ENCODE measurements at regions not wholly inside any gene's neighbourhood (a gene's known extent, or its start where the extent isn't known, plus 50 kb on each side); places are given as distances from the start of the nearest gene placed in this dataset.

DNA sequence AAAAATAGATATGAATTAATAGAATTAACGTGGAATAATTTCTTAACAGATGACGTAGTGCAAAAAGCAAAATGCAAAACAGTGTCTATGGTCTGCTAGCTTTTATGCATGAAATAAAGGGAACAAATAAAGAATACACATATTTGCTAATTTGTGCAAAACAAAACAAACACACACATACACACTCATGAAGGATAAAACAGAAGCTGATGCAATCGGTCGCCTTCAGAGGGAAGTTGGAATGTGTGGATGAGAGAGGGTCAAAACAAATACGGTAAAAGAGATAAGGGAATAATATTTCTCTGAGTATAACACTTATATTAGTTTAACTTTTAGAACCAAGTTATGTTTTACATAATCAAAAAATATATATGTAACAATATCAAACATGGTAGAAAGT, 1160.9 kb upstream of the PCDH9 start:
- Histone ChIP-seq H3K4me1 (ENCODE audit: insufficient read depth, low read length) (no peaks in the 10 kb centered on the region), H3K9ac (ENCODE audit: low read depth, low read length) (no peak overlapping the region), H3K4me3 (ENCODE audit: low read length) (no peak overlapping the region)

DNA sequence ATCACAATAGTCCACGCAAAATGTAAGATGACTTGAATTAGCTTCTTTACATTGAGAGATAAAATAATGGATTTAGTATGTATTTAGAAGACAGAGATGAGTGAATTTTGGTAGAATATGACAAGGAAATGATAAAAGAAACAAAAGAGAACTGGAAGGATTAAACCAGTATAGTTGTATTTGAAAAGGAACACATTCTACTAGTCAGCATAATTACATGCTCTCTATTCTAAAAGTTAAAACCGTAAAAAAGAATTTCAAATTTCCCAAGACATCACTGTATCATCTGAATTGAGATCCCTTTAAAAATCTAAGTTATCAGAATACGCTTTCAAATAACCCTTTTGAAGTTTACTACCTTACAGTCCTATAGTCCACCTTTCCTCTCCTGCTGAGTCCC, 1156.7 kb upstream of the PCDH9 start:
- no peak overlapping the region for H3K27ac ChIP-seq (ENCODE audit: low read length)
- no peak overlapping the region for H3K4me3 ChIP-seq (ENCODE audit: low read length)
- no peaks in the 10 kb centered on the region for H3K9me3 ChIP-seq (ENCODE audit: insufficient read depth, low read depth, low read length)
- no peak overlapping the region for H3K9ac ChIP-seq (ENCODE audit: low read depth, low read length)
- H3K36me3 ChIP-seq (ENCODE audit: insufficient read depth, low read depth, low read length), result no peaks in the 10 kb centered on the region
- no peaks in the 10 kb centered on the region for H3K27me3 ChIP-seq (ENCODE audit: insufficient read depth, low read length)
- no peaks in the 10 kb centered on the region for H3K4me1 ChIP-seq (ENCODE audit: insufficient read depth, low read length)

More for the DNA sequence above, 1160.9 kb upstream of the PCDH9 start:
- H3K36me3 ChIP-seq (ENCODE audit: insufficient read depth, low read depth, low read length), result no peaks in the 10 kb centered on the region
- H3K9me3 ChIP-seq (ENCODE audit: insufficient read depth, low read depth, low read length), result no peaks in the 10 kb centered on the region
- no peaks in the 10 kb centered on the region for H3K27me3 ChIP-seq (ENCODE audit: insufficient read depth, low read length)
- no peak overlapping the region for H3K27ac ChIP-seq (ENCODE audit: low read length)

DNA sequence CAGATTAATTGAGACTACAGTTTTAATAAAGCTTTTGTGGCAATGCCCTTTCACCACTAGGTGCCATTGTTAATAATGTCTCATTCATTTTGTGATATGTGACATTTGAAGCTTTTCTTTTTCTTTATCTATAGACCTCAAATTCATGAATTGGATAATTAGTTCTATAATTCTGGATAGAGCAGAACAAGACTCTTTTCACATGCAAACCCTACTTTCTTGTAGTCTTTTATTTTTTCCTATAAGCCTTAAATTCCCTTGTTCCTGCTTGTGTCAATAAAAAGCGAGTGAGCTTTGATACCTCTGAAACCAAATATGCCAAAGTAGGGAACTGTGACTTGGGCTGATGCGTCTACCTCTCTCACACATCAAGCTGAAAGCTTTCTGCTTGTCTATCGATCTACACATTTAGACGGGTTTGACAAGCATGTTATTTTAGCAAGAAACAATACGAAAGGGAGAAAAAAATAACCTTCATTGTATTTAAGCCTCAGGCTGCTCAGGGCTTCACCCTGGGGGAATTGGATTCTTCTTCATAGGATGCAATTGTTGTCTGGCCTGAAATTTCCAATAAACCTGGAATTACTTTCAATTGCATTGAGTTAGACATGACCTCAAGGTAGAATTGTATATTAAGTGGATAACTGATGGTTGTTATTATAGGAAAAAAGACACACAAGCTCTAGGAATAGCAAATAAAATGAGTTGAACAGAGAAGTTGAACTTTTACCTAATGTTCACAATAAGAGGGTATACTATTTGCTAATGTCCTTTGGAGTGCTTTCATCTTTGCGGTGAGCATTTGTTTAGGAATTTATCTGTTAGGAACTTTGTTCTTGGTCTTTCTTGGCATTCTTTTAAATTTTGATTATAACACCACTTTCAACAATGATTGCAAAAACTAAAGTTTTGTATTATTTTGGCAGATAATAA, 1150.2 kb upstream of the PCDH9 start:
- no peaks in the 10 kb centered on the region for H3K9me3 ChIP-seq (ENCODE audit: insufficient read depth, low read depth, low read length)
- H3K27ac ChIP-seq (ENCODE audit: low read length), result no peak overlapping the region
- no peaks in the 10 kb centered on the region for H3K27me3 ChIP-seq (ENCODE audit: insufficient read depth, low read length)
- H3K4me1 ChIP-seq (ENCODE audit: insufficient read depth, low read length), result no peaks in the 10 kb centered on the region
- H3K4me3 ChIP-seq (ENCODE audit: low read length), result no peak overlapping the region
- H3K36me3 ChIP-seq (ENCODE audit: insufficient read depth, low read depth, low read length), result no peaks in the 10 kb centered on the region
- H3K9ac ChIP-seq (ENCODE audit: low read depth, low read length), result no peak overlapping the region

DNA sequence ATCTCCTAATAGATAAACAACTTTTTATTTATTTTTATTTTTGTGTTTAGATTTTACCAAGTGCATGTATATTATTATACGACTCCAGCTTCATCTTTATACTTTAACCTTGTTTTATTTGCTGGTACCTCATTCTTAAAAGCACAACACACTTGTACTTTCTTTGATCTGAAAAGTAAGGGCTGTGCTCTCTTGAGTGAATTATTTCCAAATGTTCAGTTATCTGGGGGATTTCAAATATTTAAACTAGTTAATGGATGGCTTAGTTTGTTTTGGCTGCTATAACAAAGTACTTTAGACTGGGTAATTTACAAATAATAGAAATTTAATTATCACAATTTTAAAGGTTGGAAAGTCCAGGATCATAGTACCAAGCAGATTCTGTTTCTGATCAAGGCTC, 1148.2 kb upstream of the PCDH9 start:
- H3K36me3 ChIP-seq (ENCODE audit: insufficient read depth, low read depth, low read length), result no peaks in the 10 kb centered on the region
- H3K4me3 ChIP-seq (ENCODE audit: low read length), result no peak overlapping the region
- no peak overlapping the region for H3K27ac ChIP-seq (ENCODE audit: low read length)
- no peaks in the 10 kb centered on the region for H3K4me1 ChIP-seq (ENCODE audit: insufficient read depth, low read length)
- no peaks in the 10 kb centered on the region for H3K27me3 ChIP-seq (ENCODE audit: insufficient read depth, low read length)
- H3K9me3 ChIP-seq (ENCODE audit: insufficient read depth, low read depth, low read length), result no peaks in the 10 kb centered on the region
- no peak overlapping the region for H3K9ac ChIP-seq (ENCODE audit: low read depth, low read length)

DNA sequence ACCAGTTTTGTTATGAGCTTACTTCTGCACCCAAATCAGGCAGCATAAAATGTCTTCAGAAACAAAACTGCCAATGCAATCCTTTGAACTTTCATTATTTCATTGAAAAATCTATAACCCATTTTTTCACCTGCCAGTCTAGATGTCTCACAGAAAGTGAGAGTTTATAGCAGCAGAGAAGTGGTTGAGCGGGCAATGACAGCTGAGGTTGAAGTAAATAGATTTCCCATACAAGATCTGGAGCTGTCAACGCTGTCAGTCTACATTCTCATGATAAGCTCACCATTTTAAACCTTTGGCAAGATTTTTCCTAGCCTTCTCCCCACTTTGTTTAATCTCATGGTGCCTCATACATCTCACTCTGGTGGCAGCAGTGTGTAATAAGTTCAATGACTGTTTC, 1144.9 kb upstream of the PCDH9 start:
- Histone ChIP-seq H3K27me3 (ENCODE audit: insufficient read depth, low read length) (no peaks in the 10 kb centered on the region), H3K9ac (ENCODE audit: low read depth, low read length) (no peak overlapping the region), H3K4me1 (ENCODE audit: insufficient read depth, low read length) (no peaks in the 10 kb centered on the region), H3K9me3 (ENCODE audit: insufficient read depth, low read depth, low read length) (no peaks in the 10 kb centered on the region), H3K27ac (ENCODE audit: low read length) (no peak overlapping the region), H3K36me3 (ENCODE audit: insufficient read depth, low read depth, low read length) (no peaks in the 10 kb centered on the region), H3K4me3 (ENCODE audit: low read length) (no peak overlapping the region)

DNA sequence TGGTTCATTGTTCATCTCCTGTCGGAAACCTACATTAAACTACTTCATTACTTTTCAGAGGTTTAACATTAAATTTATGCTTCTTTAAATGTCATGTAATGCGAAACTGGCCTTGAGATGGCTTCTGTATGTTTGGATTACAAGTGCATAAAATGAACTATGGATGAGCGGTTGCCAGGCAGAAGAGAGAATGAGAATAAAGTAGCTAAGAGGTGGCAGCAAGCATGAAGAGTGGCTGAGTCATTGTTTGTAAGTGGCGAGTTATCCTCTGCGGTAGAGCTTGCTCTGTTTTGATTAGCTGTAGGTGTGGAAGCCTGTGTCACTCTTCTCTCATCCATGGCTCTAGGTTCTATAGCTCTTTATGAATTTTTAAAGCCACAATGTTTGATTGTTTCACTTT, 1139.6 kb upstream of the PCDH9 start:
- no peaks in the 10 kb centered on the region for H3K36me3 ChIP-seq (ENCODE audit: insufficient read depth, low read depth, low read length)
- H3K9me3 ChIP-seq (ENCODE audit: insufficient read depth, low read depth, low read length), result no peaks in the 10 kb centered on the region
- H3K27ac ChIP-seq (ENCODE audit: low read length), result no peak overlapping the region
- no peak overlapping the region for H3K4me3 ChIP-seq (ENCODE audit: low read length)
- no peaks in the 10 kb centered on the region for H3K4me1 ChIP-seq (ENCODE audit: insufficient read depth, low read length)
- H3K27me3 ChIP-seq (ENCODE audit: insufficient read depth, low read length), result no peaks in the 10 kb centered on the region
- H3K9ac ChIP-seq (ENCODE audit: low read depth, low read length), result no peak overlapping the region

DNA sequence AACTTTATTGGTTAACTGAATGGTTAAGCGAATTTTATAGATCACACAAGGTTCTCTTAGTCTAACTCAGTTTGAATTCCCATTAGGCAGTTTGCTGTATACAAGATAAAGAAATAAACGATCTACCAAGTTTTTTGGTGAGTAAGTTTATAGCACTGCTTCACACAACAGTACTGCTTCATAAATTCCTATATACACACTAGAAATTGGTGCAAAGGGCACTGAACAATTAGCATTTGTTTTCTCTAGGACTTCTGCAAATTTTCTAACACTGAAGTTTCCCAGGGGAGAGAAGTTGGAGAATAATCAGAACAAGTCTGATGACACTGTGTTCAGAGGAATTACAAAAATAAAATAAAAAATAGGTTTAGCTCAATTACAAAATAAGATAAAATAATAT, 1138.8 kb upstream of the PCDH9 start:
- Histone ChIP-seq H3K9ac (ENCODE audit: low read depth, low read length) (no peak overlapping the region), H3K9me3 (ENCODE audit: insufficient read depth, low read depth, low read length) (no peaks in the 10 kb centered on the region), H3K36me3 (ENCODE audit: insufficient read depth, low read depth, low read length) (no peaks in the 10 kb centered on the region), H3K27ac (ENCODE audit: low read length) (no peak overlapping the region), H3K27me3 (ENCODE audit: insufficient read depth, low read length) (no peaks in the 10 kb centered on the region), H3K4me3 (ENCODE audit: low read length) (no peak overlapping the region), H3K4me1 (ENCODE audit: insufficient read depth, low read length) (no peaks in the 10 kb centered on the region)

DNA sequence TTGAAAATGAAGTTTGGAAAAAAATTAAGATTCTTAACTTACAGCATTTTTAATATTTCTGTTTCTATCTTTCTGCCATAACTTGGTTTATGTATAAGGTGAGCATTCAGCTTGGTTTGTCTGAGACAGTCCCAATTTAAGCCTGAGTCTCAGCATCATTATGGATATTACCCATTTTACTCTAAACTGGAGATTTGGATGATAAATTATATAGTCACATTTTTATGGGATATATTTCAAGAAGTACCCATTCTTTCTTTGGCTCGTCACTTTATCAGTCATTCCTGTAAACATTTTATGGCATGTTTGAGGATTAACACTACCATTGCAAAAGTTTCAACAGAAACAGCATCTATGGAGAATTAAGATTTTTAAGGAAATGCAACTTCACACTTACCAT, 1129.0 kb upstream of the PCDH9 start:
- Histone ChIP-seq H3K27ac (ENCODE audit: low read length) (no peak overlapping the region), H3K9me3 (ENCODE audit: insufficient read depth, low read depth, low read length) (no peaks in the 10 kb centered on the region), H3K4me3 (ENCODE audit: low read length) (no peak overlapping the region), H3K36me3 (ENCODE audit: insufficient read depth, low read depth, low read length) (no peaks in the 10 kb centered on the region), H3K27me3 (ENCODE audit: insufficient read depth, low read length) (no peaks in the 10 kb centered on the region), H3K9ac (ENCODE audit: low read depth, low read length) (no peak overlapping the region), H3K4me1 (ENCODE audit: insufficient read depth, low read length) (no peaks in the 10 kb centered on the region)

DNA sequence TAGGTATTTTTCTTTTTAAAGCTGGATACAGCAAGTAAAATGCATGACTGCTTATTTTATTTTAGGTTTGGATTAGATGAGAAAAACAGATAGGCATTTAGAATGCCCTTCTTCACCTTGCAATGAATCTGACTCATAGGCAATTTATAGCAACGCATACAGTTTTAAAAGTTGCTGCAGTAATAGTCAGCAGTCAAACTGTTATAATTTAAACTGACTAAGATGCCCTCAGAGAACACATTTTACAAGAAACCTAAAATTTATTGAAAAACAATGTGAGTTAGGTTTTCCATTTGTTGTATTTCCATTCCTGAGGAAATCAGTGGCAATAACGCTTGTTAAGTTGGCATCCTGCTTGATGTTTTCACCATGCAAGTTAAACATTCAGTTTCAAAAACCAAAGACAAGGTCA, 1128.2 kb upstream of the PCDH9 start:
- no peaks in the 10 kb centered on the region for H3K9me3 ChIP-seq (ENCODE audit: insufficient read depth, low read depth, low read length)
- H3K4me1 ChIP-seq (ENCODE audit: insufficient read depth, low read length), result no peaks in the 10 kb centered on the region
- H3K27me3 ChIP-seq (ENCODE audit: insufficient read depth, low read length), result no peaks in the 10 kb centered on the region
- H3K4me3 ChIP-seq (ENCODE audit: low read length), result no peak overlapping the region
- H3K36me3 ChIP-seq (ENCODE audit: insufficient read depth, low read depth, low read length), result no peaks in the 10 kb centered on the region
- no peak overlapping the region for H3K27ac ChIP-seq (ENCODE audit: low read length)
- H3K9ac ChIP-seq (ENCODE audit: low read depth, low read length), result no peak overlapping the region

DNA sequence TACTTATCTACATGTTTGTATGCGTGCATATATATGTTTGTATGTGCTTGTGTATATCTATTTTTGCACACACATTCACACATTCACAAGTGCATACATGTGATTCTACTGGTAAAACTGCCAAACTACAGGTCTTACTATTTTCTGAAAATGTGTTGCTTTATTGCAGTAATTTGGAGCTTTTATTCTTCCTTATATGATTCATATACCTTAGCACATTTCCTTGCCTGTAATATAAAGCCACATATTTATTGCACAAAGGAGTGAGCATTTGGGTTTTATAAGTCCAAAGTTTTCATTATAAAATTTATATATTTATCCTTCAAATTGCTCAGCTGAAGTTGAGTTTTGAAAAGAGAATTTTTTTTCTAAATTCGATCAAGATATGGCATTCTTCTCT, 1120.4 kb upstream of the PCDH9 start:
- no peaks in the 10 kb centered on the region for H3K36me3 ChIP-seq (ENCODE audit: insufficient read depth, low read depth, low read length)
- no peak overlapping the region for H3K27ac ChIP-seq (ENCODE audit: low read length)
- H3K4me1 ChIP-seq (ENCODE audit: insufficient read depth, low read length), result no peaks in the 10 kb centered on the region
- no peak overlapping the region for H3K9ac ChIP-seq (ENCODE audit: low read depth, low read length)
- H3K27me3 ChIP-seq (ENCODE audit: insufficient read depth, low read length), result no peaks in the 10 kb centered on the region
- H3K4me3 ChIP-seq (ENCODE audit: low read length), result no peak overlapping the region
- no peaks in the 10 kb centered on the region for H3K9me3 ChIP-seq (ENCODE audit: insufficient read depth, low read depth, low read length)

DNA sequence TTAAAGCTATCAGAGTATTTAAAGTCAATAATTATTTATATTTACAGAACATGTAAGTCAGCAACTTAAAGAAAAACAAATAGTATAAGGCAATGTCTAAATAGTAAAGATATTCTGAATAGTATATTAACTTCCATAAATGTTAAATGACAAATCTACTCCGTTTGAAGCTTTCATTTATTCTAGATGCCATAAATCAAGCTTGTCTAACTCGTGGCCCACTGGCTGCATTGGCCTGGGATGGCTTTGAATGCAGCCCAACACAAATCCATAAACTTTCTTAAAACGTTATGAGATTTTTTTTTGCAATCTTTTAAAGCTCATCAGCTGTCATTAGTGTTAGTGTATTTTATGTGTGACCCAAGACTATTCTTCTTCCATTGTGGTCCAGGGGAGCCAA, 1117.1 kb upstream of the PCDH9 start:
- no peaks in the 10 kb centered on the region for H3K36me3 ChIP-seq (ENCODE audit: insufficient read depth, low read depth, low read length)
- no peak overlapping the region for H3K27ac ChIP-seq (ENCODE audit: low read length)
- H3K9ac ChIP-seq (ENCODE audit: low read depth, low read length), result no peak overlapping the region
- no peaks in the 10 kb centered on the region for H3K27me3 ChIP-seq (ENCODE audit: insufficient read depth, low read length)
- peaks cover 16% of the 10 kb centered on the region; the same call in 1 of the 2 replicates for H3K9me3 ChIP-seq (ENCODE audit: insufficient read depth, low read depth, low read length)
- no peak overlapping the region for H3K4me3 ChIP-seq (ENCODE audit: low read length)
- no peaks in the 10 kb centered on the region for H3K4me1 ChIP-seq (ENCODE audit: insufficient read depth, low read length)

DNA sequence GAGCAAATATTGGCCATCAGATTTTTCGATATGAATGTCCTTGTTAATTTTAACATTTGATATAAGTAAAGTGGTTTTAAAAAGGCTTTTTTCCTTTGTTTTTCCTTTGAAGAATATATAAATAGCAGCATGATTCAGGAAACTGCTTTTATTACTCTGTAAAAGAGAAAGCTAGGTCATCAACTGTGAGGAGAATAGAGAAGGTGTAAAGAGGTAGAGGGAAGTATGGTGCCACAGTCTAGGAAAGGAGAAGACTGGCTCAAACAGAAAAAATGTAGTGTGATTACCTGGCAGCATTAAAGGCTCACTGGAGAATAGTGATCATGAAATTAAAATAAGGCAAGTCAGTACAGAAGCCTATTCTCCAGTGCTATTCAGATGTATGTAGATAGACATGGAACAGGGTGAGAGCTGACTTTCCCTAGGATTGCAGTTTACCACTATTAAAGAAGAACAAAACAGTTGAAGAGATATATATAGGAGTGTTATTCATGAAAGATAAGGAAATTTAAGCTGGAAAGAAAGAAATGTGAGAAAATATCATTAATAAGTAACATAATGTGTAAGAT, 1115.9 kb upstream of the PCDH9 start:
- H3K4me1 ChIP-seq (ENCODE audit: insufficient read depth, low read length), result no peaks in the 10 kb centered on the region
- no peaks in the 10 kb centered on the region for H3K27me3 ChIP-seq (ENCODE audit: insufficient read depth, low read length)
- peaks cover 16% of the 10 kb centered on the region; the same call in 1 of the 2 replicates for H3K9me3 ChIP-seq (ENCODE audit: insufficient read depth, low read depth, low read length)
- H3K36me3 ChIP-seq (ENCODE audit: insufficient read depth, low read depth, low read length), result no peaks in the 10 kb centered on the region
- H3K9ac ChIP-seq (ENCODE audit: low read depth, low read length), result no peak overlapping the region
- H3K27ac ChIP-seq (ENCODE audit: low read length), result no peak overlapping the region
- no peak overlapping the region for H3K4me3 ChIP-seq (ENCODE audit: low read length)
